HG02798 (cell line): ENCODE measurements at regions not wholly inside any gene's neighbourhood (a gene's known extent, or its start where the extent isn't known, plus 50 kb on each side); places are given as distances from the start of the nearest gene placed in this dataset.

Source experiments
- ATAC-seq: cut with Tn5 transposase; IDR thresholded peaks from one replicate; pipeline ENCODE4 v1.9.1; 2021; ENCODE audit warnings: mild to moderate bottlenecking; ENCODE audit not compliant: unreplicated experiment, poor library complexity

DNA sequence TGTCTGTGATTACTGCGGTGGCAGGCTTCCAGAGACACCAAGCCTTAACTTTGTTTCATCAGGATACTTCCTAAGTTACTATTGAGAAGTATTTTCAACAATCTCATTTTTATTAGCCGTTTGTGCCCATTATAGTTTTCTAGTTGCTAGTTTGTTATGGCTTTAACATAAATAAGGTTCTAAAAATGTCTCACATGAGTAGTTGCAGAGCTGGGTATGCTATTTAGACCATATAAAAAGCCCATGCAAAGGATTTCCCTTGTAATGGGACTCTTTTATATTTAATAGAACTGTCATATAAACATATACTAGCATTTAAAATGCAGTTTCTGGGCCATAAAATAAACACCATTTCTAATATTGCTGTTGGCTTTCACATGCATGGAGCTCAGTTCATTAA, 205.3 kb upstream of the TCF21 start:
- ATAC-seq = no peak

DNA sequence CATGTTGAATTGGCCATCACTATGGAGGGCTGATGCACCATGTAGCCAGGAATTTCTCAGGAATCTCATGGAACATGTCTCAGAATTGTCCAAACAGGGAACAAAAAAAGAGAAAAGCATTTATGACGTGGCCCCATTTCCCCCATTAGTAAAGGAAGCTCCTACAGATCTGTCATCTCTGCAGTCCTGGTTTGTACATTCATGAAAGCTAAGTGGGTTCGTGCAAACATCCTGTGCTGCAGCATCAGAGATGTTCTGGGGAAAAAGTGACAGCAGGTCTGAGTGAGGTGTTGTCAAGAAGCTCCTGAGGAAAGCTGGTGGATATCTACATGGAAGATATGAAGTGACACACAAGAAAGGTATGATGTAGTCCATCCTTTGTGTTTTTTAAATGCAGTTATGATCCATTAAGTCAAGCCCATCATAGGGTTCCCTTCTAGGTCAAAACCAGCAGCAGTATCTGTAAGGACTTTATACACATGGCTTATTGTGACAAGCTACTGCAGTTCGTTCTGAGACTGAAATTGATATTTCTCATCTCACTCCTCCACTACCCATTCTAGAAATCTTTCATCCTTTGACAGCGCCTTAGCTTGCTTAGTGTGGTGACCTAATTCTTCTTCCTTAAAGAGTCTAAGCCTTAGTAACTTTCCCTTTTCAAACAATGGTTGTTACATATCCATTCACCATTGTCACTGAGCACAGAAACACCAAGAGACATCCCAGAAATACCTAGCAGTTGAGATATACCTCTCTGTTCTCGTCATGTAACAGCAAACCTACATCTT, 200.0 kb upstream of the TCF21 start:
- no peak for ATAC-seq

DNA sequence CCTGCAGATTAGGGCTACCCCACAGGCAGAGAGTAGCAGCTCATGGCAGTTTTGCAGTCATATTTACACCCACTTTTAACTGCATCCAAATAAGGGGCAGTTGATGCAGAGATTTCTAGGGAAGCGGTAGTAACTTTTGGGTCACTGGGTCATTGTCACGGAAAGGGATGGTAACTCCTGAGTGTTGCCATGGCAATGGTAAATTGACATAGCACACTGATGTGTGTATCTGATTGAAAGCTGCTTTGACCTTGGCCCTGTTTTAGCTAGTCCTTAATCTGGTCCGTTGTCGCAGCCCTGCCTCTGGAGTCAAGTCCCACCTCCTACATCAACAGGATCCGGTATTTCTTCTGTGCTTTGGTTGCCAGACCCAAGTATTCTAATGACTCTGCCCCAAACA, 199.1 kb upstream of the TCF21 start:
- ATAC-seq = no peak

DNA sequence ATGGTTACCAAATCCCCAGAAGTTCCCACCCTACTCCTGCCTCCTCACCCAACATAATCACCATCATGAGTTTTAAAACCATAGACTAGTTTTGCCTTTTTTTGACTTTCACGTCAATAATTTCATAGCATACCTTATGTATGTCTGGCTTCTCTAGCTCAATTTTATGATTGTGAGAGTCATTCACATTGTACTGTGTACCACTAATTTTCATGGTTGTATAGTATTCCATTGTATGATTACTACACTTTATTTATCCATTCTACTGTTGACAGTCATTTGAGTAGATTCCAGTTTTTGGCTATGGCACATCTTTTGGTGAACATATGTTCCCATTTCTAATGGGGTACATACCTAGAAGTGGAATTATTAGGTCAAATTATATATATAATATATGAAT, 195.3 kb upstream of the TCF21 start:
- no peak for ATAC-seq

DNA sequence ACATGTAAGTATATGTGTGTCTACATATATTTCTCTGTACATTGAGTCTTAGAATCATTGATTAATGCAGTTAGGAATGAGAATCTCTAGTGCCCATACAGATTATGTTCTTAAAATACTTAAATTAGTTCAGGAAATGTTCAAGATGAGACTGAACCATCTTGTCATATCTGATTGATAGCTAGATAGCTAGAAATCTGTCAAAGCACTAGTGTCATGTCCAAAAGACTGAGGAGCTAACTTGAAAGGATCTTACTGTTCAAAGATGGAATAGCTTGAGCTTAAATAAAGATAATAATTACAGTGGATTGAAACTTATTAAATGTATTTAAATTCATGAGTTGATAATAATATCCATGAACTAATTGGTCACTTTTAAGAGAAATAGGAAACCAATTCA, 191.7 kb upstream of the TCF21 start:
- no peak for ATAC-seq

DNA sequence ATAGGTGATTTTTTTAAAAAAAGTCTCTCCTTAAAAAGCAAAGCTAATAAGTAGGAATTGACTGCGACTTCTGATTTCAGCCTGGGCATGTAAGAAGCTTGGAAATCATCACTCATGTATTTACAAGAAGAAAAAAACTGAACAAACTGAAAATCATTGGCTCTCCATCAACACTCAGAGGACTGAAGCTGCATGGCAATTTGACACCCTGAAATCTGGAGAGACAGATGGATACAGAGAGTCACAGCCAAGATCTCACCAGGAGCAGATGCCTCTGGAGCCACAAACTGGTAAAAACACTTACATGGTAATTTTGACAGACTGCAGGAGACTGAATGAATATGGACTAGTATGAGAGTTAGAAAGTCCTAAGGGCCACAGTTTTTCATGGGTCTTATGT, 191.2 kb upstream of the TCF21 start:
- no peak for ATAC-seq

DNA sequence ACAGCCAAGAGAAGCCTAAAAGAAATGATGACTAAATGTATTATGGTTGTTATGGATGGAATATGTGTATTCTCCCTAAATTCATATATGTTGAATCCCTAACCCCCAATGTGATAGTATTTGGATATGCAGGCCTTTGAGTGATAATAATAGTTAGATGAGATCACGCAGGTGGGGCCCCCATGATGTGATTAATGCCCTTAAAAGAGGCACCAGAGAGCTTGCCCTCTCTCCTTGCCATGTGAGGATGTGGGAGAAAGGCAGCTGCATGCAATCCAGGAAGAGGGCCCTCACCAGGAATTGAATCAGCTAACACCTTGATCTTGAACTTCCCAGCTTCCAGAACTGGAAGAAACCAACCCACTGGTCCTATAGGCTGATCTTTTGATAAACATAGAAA, 190.6 kb upstream of the TCF21 start:
- no peak for ATAC-seq

DNA sequence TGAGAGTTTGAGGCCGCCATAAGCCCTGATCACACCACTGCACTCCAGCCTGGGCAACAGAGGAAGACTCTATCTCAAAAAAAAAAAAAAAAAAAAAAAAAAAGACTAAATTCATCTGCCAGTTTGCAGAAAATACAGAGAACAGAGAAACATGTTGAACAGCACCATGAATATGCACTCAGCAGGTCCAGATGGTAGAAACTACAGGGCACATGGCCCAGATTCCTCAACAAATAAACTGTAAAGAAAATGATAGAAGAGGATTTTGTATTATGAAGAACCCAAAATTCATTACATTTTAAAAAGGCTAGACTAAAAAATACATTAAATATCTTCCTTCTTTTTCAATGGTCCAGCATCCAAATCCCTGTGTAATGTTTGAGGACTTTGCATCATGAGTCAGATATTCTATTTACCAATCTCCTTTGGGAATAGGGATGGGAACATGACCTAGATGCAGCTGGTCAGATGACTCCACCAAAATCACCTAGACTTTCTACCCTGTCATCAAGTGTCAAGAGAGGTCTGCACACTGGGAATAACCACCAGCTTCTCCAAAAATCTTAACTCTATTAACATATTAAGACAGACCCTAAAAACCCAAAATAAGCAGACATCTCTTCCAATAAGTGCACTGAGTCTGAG, 189.1 kb upstream of the TCF21 start:
- ATAC-seq = no peak

DNA sequence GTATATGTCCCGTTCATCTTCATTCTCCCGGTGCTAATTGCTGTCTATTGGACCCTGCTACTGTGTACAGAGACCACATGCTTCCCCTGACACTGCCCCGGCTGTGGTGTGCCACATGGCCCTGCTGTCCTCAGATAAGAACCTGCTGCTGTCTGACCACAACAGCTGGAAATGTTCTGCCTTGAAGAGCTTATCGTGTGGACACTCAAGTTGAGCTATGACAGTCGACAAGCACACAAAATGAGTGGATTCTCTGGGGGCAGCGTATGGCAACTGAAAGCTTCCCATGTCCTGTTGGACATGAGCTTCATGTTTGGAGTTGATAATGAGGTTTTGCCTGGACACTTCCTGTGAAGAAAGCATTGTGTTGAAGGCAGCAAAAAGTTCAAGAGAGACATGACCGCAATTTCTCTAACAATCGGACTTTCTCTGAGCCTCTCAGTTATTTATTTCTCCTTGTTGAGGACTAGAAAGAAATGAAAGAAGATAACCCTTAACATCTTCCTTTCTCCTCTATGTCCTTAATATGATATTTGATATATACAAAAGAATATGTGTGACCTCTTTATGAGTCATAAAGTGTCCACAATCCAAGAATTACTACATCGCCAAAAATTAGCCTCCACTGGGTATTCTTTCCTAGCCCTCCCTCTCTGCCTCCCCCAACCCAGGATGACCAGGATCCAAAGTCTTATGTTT, 187.1 kb upstream of the TCF21 start:
- no peak for ATAC-seq

DNA sequence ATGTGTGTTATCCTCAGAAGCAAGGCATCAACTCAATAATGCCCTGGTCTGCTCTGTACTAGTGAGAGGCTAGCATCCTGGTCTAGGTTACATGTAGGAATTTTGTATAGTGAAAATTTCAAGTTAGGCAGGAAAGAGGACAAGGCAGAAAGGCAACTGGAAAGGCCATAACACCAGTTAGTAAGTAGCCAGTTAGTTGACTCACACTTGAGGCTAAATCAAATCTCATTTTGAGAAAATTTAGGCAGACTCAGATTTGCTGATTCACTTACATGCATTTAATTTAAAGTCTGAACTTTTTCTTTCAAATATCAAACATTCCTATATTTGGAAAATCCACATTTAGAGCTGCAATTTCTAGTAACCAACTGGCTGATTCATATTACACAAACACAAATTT, 184.5 kb upstream of the TCF21 start:
- ATAC-seq = no peak

DNA sequence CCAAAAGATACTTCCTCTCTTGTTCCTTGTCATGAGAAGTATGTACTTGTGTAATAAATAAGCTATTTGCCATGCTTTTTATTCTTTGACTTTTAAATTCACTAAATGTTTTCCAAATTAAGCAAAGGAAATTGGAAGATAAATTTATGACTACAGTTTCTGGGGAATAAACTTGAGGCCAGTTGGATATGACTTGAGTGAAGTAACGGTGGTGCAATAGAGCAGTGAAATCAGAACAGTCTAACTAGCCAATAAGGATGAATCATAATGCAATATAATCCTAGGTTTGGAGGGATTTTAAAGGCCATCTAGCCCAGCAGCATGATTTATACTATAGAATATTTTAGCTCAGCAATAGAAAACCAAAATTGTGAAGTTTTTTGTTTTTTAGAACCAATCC, 183.8 kb upstream of the TCF21 start:
- no peak for ATAC-seq

DNA sequence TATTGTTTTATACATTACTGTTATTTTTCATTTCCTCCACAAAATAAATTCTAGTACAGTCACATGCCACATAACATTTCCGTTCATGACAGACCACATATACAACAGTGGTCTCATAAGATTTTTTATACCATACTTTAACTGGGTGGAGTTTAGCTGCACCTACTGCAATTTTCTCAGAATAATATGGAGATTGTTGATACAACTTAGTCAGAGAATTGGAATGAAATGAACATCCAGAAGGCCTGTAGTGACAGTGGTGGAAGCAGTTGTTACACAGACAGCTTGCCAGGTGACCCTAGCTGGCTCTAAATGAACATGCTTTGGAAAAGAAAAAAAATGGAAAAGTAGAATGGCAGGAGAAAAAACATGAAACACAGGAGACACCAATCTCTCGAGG, 183.2 kb upstream of the TCF21 start:
- ATAC-seq = no peak

DNA sequence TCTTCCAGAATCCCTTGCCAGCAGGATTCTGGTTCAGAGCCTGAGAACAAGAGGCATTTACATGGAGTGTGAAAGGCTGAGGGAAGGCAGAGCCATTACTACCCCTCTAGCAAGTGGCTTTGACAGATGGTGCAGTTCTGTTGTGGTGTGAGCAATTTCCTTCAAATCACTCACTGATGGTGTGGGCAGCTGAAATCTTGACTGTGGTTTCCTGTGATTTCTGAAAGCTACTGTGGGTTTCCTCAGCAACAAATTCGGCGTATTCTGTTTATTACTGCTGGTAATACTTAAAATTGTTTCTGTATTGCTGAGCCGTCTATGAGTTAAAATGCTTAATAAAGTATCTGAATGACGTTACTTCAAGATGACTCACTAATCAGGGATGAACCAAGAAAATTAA, 181.5 kb upstream of the TCF21 start:
- ATAC-seq = peak; percentile 56

DNA sequence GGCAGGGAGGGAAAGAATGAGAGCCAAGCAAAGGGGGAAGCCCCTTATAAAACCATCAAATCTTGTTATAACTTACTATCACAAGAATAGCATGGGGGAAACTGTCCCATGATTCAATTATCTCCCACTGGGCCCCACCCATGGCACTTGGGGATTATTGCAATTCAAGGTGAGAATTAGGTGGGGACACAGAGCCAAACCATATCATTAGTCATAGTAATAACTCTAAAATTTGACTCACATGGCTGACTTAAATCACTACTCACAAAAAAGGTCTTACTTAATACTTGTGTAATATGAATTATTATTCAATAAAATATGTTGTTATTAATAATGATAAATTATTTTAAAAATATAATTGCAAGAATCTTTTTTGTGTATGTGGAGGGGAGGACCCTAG, 178.1 kb upstream of the TCF21 start:
- ATAC-seq = no peak

DNA sequence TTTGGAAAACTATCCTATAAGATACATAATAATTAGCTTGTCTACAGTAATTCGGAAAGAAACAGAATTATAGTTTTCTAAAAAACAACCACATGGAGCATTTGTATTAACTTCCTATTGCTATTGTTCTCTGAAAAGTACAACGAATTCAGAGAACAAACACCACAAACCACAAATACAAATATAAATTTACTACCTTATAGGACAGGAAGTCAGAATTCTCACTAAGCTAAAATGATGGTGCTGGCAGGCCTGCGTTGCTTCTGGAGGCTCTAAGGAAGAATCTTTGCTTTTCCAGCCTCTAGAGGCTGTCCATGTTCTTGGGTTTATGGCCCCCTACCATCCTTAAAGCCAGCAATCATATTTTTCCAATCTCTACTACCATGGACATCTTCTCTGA, 173.6 kb upstream of the TCF21 start:
- no peak for ATAC-seq

DNA sequence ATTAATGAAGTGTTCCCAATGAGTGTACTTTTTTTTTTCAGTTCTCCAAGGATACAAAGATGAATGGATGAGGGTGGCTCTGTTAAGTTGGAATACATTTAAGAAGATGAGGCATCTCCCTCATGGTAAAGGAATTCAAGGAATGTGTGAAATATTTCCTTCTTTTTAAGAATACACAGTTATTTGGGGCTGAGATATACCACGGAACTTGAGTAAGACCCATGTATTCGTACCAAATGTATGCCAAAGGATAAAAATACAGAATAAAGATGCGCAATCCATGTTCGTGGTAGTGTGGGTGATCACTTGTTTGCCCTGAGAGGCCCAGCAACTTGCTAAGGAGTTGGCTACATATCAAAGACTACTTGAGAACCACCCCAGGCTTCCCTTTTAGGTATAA, 164.2 kb upstream of the TCF21 start:
- ATAC-seq = no peak

DNA sequence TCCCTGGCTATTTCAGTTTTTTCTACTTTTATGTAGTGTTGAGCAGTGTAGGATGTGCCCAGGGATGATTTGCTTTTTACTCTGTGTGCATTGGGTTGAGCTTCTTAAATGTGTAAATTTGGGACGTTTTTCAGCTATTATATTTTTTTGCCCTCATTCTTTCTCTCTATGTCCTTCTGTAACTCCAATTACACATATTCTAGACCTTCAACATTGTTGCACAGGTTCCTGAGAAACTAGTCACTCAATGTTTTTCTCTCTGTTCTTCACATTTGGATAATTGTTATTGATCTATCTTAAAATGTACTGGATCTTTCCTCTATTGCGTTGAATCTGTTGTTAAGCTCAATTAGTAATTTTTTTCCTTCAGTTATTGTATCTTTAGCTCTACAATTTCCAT, 162.7 kb upstream of the TCF21 start:
- no peak for ATAC-seq

DNA sequence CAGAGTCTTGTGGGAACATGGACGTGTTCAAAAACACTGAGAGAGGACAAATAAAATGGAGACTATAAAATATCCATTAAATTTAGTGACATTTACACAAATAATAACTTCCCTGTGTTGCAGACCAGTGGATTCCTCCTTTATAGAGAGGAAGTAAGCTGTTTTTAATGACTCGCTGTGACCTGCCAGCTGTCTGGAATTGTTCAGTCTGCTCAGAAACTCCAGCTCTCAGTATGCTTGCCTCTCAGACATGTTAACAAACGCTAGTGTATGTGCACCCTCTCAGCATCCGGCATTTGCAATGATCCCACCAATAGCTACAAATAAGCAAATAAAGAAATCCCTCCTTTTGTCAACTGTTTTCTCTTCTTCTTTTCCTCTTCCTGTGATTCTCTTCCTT, 158.0 kb upstream of the TCF21 start:
- ATAC-seq = no peak

DNA sequence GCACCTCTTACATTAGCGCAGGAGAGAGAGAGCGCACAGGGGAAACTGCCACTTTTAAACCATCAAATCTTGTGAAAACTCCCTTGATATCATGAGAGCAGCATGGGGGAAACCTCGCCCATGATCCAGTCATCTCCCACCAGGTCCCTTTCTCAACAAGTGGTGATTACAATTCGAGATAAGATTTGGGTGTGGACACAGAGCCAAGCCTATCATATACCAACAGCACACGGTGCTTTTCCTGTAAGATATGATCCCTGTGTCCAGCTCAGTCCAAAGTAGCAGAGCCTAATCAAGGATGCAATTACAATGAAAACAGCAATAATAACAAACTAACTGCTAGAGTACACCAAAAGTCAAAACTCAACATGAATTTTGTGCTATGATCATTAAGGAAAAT, 148.7 kb upstream of the TCF21 start:
- ATAC-seq = no peak

DNA sequence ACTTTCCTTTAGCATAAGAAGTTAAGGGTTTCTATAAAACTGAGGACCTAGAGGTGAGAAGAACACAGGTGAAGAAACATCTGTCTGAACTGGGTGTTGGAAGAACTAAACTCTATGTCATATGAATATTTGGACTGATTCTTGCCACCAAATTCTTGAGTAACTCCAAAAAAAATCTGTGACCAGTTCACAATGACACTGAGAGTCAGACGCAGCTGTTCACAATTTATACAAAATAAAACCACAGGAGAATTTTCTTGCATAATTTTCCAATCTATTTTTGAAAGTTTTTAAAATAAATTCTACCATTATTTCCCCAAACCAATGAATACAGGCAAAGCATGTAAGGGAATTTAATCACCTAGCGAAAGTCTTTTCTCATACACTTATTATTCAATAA, 148.1 kb upstream of the TCF21 start:
- ATAC-seq = no peak

DNA sequence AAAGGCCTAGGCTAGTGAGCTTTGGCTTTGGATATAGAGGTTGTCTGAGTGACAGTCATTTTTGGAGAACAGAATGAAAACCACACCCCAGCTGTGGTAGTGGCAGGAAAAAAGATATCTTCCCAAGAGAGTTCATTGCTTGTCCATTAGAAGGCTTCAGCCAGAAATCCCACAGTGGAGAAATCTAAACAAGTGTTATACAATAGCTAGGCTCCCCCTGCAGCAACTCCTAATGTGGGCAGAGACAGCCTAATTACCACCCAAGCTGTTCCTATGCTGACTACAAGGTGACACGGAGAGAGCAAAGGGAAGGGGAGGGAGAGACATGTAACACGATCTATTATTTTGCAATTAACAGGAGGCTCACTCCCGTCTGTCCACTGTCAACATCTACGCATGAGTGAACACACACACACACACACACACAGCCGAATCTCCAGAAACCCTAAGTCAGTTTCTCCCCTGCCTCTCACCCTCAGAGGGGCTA, 147.5 kb upstream of the TCF21 start:
- ATAC-seq = no peak

DNA sequence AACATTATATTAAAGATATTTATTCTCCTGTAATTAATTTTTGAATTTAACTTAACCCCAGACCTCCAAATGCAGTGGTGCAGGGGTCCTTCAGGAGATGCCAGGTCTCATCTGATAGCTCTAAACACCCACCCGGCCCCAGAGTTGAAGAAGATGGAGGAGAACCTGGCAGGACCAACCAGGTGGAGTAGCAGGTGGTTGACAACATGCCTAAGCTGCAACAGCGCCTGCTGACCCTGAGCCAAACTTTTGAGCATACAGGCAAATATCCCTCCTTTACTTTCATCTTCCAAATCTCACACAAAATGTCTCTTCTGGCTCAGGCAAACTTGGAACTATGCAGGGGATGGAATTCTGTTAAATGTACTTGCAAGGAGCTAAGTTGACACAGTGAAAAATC, 145.3 kb upstream of the TCF21 start:
- no peak for ATAC-seq
